HEK293 (cell line): ENCODE measurements at regions not wholly inside any gene's neighbourhood (a gene's known extent, or its start where the extent isn't known, plus 50 kb on each side); places are given as distances from the start of the nearest gene placed in this dataset.

Experiments used
- CTCF ChIA-PET: fragments of 350-600 bp; formaldehyde crosslinking; extraction: SDS; loops from one replicate; lab custom pipeline; 2021; ENCODE audit warnings: antibody characterized with exemption; lab: Yijun Ruan, JAX
- POLR2A ChIA-PET: fragments of 300-600 bp; formaldehyde crosslinking; extraction: SDS; loops from one replicate; lab custom pipeline; 2020; ENCODE audit warnings: antibody characterized with exemption, inconsistent platforms; lab: Yijun Ruan, JAX
- H3K27ac ChIP-seq: fragments of 200-500 bp; sonication (Bioruptor generic); 2 replicates; pipeline ENCODE4 v1.5.1; 2014; ENCODE audit warnings: low read depth, low read length, control low read depth, inconsistent platforms; ENCODE audit errors: extremely low read depth
- H3K36me3 ChIP-seq, 2 experiments: fragments of 200-500 bp in 1 of 2; sonication (Bioruptor generic) in 1 of 2; 1 replicate in 1 of 2; 2 replicates in 1 of 2; pipeline ENCODE4 v1.5.1; 2014 to 2017; ENCODE audit warnings: inconsistent platforms in 2 of 2, low read length in 2 of 2; ENCODE audit not compliant: control insufficient read depth in 2 of 2, insufficient read depth in 1 of 2
- H3K4me1 ChIP-seq: fragments of 200-500 bp; sonication (Bioruptor generic); 2 replicates; pipeline ENCODE4 v1.5.1; 2014; ENCODE audit warnings: mild to moderate bottlenecking, low read length, inconsistent platforms; ENCODE audit not compliant: control insufficient read depth, insufficient read depth
- H3K4me3 ChIP-seq: 2 replicates; pipeline ENCODE4 v1.5.1; 2011; ENCODE audit warnings: low read depth, mild to moderate bottlenecking, control low read depth, low read length, moderate library complexity
- H3K9me3 ChIP-seq: fragments of 200-500 bp; sonication (Bioruptor generic); 2 replicates; pipeline ENCODE4 v1.5.1; 2014; ENCODE audit warnings: low read depth, low read length, inconsistent platforms; ENCODE audit not compliant: control insufficient read depth, insufficient read depth
- HIC1 ChIP-seq: fragments of 450-650 bp; formaldehyde crosslinking; IDR thresholded peaks from 2 replicates; pipeline ENCODE4 v1.5.1; 2016; ENCODE audit warnings: missing biosample characterization, missing genetic modification characterization
- KLF16 ChIP-seq: fragments of 450-650 bp; formaldehyde crosslinking; IDR thresholded peaks from 2 replicates; pipeline ENCODE4 v1.5.1; 2017; ENCODE audit warnings: missing biosample characterization, missing genetic modification characterization
- MEIS1 ChIP-seq: sonication (generic); formaldehyde crosslinking; IDR thresholded peaks from 2 replicates; pipeline ENCODE4 v1.8.1; 2022; ENCODE audit warnings: missing genetic modification reagents, mild to moderate bottlenecking, borderline replicate concordance
- PRDM10 ChIP-seq: fragments of 450-650 bp; formaldehyde crosslinking; IDR thresholded peaks from 2 replicates; pipeline ENCODE4 v1.5.1; 2016; ENCODE audit warnings: missing biosample characterization, missing genetic modification characterization
- ZBTB20 ChIP-seq: fragments of 450-650 bp; formaldehyde crosslinking; IDR thresholded peaks from 2 replicates; pipeline ENCODE4 v1.5.1; 2016; ENCODE audit warnings: missing biosample characterization, missing genetic modification characterization
- ZNF169 ChIP-seq: fragments of 450-650 bp; formaldehyde crosslinking; IDR thresholded peaks from 2 replicates; pipeline ENCODE4 v1.5.1; 2016; ENCODE audit warnings: missing biosample characterization, missing genetic modification characterization
- ZNF2 ChIP-seq: fragments of 450-650 bp; formaldehyde crosslinking; IDR thresholded peaks from 2 replicates; pipeline ENCODE4 v1.5.1; 2016; ENCODE audit warnings: missing biosample characterization, missing genetic modification characterization
- ZNF518A ChIP-seq: fragments of 450-650 bp; formaldehyde crosslinking; conservative IDR thresholded peaks from 2 replicates; pipeline ENCODE4 v1.5.1; 2016; ENCODE audit warnings: low read depth, missing biosample characterization, missing genetic modification characterization
- ZNF692 ChIP-seq: fragments of 450-650 bp; formaldehyde crosslinking; IDR thresholded peaks from 2 replicates; pipeline ENCODE4 v1.5.1; 2016; ENCODE audit warnings: missing biosample characterization, missing genetic modification characterization

GRCh38 chr3:68228856-68229255, 574.4 kb upstream of the SUCLG2 start (continued):
- TF ChIP-seq MEIS1 (CRISPR knock-in tag), result no peak
- TF ChIP-seq HIC1 (tag by site-specific recombination), result no peak
- TF ChIP-seq ZBTB20 (tag by site-specific recombination), result no peak

GRCh38 chr3:68220832-68221231, 566.4 kb upstream of the SUCLG2 start:
- CTCF ChIA-PET, result no interaction called here
- Histone ChIP-seq H3K27ac (no peak overlapping the region), H3K4me1 (no peaks in the 10 kb centered on the region), H3K4me3 (no peak overlapping the region), H3K9me3 (no peaks in the 10 kb centered on the region), H3K36me3 (no peaks in the 10 kb centered on the region)
- TF ChIP-seq ZNF518A (tag by site-specific recombination), result no peak
- no peak for TF ChIP-seq ZNF692 (tag by site-specific recombination)
- TF ChIP-seq ZNF169 (tag by site-specific recombination), result no peak
- TF ChIP-seq HIC1 (tag by site-specific recombination), result no peak
- no peak for TF ChIP-seq ZNF2 (tag by site-specific recombination)
- POLR2A ChIA-PET, result no interaction called here

GRCh38 chr3:68211637-68212036, 557.2 kb upstream of the SUCLG2 start:
- ChIA-PET POLR2A (no interaction called here), CTCF (no interaction called here)
- H3K4me3 ChIP-seq, result no peak overlapping the region
- H3K4me1 ChIP-seq, result no peaks in the 10 kb centered on the region
- no peak overlapping the region for H3K27ac ChIP-seq
- no peaks in the 10 kb centered on the region for H3K36me3 ChIP-seq
- H3K9me3 ChIP-seq, result no peaks in the 10 kb centered on the region
- no peak for TF ChIP-seq PRDM10 (tag by site-specific recombination)
- no peak for TF ChIP-seq KLF16 (tag by site-specific recombination)
